HEK293 (cell line): ENCODE measurements at regions not wholly inside any gene's neighbourhood (a gene's known extent, or its start where the extent isn't known, plus 50 kb on each side); places are given as distances from the start of the nearest gene placed in this dataset.

ENCODE experiments used
- CTCF ChIA-PET: fragments of 350-600 bp; formaldehyde crosslinking; extraction: SDS; loops from one replicate; lab custom pipeline; 2021; ENCODE audit warnings: antibody characterized with exemption; lab: Yijun Ruan, JAX
- POLR2A ChIA-PET: fragments of 300-600 bp; formaldehyde crosslinking; extraction: SDS; loops from one replicate; lab custom pipeline; 2020; ENCODE audit warnings: antibody characterized with exemption, inconsistent platforms; lab: Yijun Ruan, JAX
- H3K27ac ChIP-seq: fragments of 200-500 bp; sonication (Bioruptor generic); 2 replicates; pipeline ENCODE4 v1.5.1; 2014; ENCODE audit warnings: low read depth, low read length, control low read depth, inconsistent platforms; ENCODE audit errors: extremely low read depth
- H3K36me3 ChIP-seq, 2 experiments: fragments of 200-500 bp in 1 of 2; sonication (Bioruptor generic) in 1 of 2; 1 replicate in 1 of 2; 2 replicates in 1 of 2; pipeline ENCODE4 v1.5.1; 2014 to 2017; ENCODE audit warnings: inconsistent platforms in 2 of 2, low read length in 2 of 2; ENCODE audit not compliant: control insufficient read depth in 2 of 2, insufficient read depth in 1 of 2
- H3K4me1 ChIP-seq: fragments of 200-500 bp; sonication (Bioruptor generic); 2 replicates; pipeline ENCODE4 v1.5.1; 2014; ENCODE audit warnings: mild to moderate bottlenecking, low read length, inconsistent platforms; ENCODE audit not compliant: control insufficient read depth, insufficient read depth
- H3K4me3 ChIP-seq: 2 replicates; pipeline ENCODE4 v1.5.1; 2011; ENCODE audit warnings: low read depth, mild to moderate bottlenecking, control low read depth, low read length, moderate library complexity
- H3K9me3 ChIP-seq: fragments of 200-500 bp; sonication (Bioruptor generic); 2 replicates; pipeline ENCODE4 v1.5.1; 2014; ENCODE audit warnings: low read depth, low read length, inconsistent platforms; ENCODE audit not compliant: control insufficient read depth, insufficient read depth
- GLI2 ChIP-seq: fragments of 450-650 bp; formaldehyde crosslinking; IDR thresholded peaks from 2 replicates; pipeline ENCODE4; 2017; ENCODE audit warnings: missing biosample characterization, missing genetic modification characterization, low read depth, borderline replicate concordance
- KLF7 ChIP-seq: fragments of 450-650 bp; formaldehyde crosslinking; IDR thresholded peaks from 2 replicates; pipeline ENCODE4 v1.5.1; 2016; ENCODE audit warnings: missing biosample characterization, missing genetic modification characterization, borderline replicate concordance
- MYNN ChIP-seq: fragments of 450-650 bp; formaldehyde crosslinking; IDR thresholded peaks from 2 replicates; pipeline ENCODE4 v1.5.1; 2016; ENCODE audit warnings: missing biosample characterization, missing genetic modification characterization, borderline replicate concordance
- PRDM1 ChIP-seq: fragments of 450-650 bp; formaldehyde crosslinking; IDR thresholded peaks from 2 replicates; pipeline ENCODE4; 2016; ENCODE audit warnings: missing biosample characterization, missing genetic modification characterization
- SETDB1 ChIP-seq: IDR thresholded peaks from one replicate; pipeline ENCODE4 v1.6.1; 2017; ENCODE audit warnings: mild to moderate bottlenecking, low read length, moderate library complexity, mixed read lengths; ENCODE audit not compliant: insufficient read length
- ZBTB7A ChIP-seq: fragments of 450-650 bp; formaldehyde crosslinking; IDR thresholded peaks from 2 replicates; pipeline ENCODE4 v1.5.1; 2016; ENCODE audit warnings: low read depth, missing biosample characterization, missing genetic modification characterization
- ZFP69B ChIP-seq: fragments of 450-650 bp; formaldehyde crosslinking; IDR thresholded peaks from 2 replicates; pipeline ENCODE4 v1.5.1; 2016; ENCODE audit warnings: missing biosample characterization, missing genetic modification characterization
- ZNF140 ChIP-seq: fragments of 450-650 bp; formaldehyde crosslinking; IDR thresholded peaks from 2 replicates; pipeline ENCODE4 v1.5.1; 2016; ENCODE audit warnings: missing biosample characterization, missing genetic modification characterization
- ZNF157 ChIP-seq: fragments of 450-650 bp; formaldehyde crosslinking; IDR thresholded peaks from 2 replicates; pipeline ENCODE4 v1.5.1; 2016; ENCODE audit warnings: missing biosample characterization, missing genetic modification characterization
- ZNF175 ChIP-seq: fragments of 450-650 bp; formaldehyde crosslinking; IDR thresholded peaks from 2 replicates; pipeline ENCODE4 v1.5.1; 2016; ENCODE audit warnings: missing biosample characterization, missing genetic modification characterization
- ZNF248 ChIP-seq: fragments of 450-650 bp; formaldehyde crosslinking; IDR thresholded peaks from 2 replicates; pipeline ENCODE4 v1.5.1; 2017; ENCODE audit warnings: missing biosample characterization, missing genetic modification characterization
- ZNF302 ChIP-seq: fragments of 450-650 bp; formaldehyde crosslinking; IDR thresholded peaks from 2 replicates; pipeline ENCODE4 v1.5.1; 2016; ENCODE audit warnings: missing biosample characterization, missing genetic modification characterization, low read depth
- ZNF335 ChIP-seq: fragments of 450-650 bp; formaldehyde crosslinking; conservative IDR thresholded peaks from 2 replicates; pipeline ENCODE4 v1.5.1; 2016; ENCODE audit warnings: missing biosample characterization, missing genetic modification characterization
- ZNF530 ChIP-seq: fragments of 450-650 bp; formaldehyde crosslinking; IDR thresholded peaks from 2 replicates; pipeline ENCODE4 v1.5.1; 2016; ENCODE audit warnings: low read depth, missing biosample characterization, missing genetic modification characterization
- ZNF785 ChIP-seq: fragments of 450-650 bp; formaldehyde crosslinking; IDR thresholded peaks from 2 replicates; pipeline ENCODE4 v1.5.1; 2016; ENCODE audit warnings: missing biosample characterization, missing genetic modification characterization
- ZNF830 ChIP-seq: fragments of 450-650 bp; IDR thresholded peaks from 2 replicates; pipeline ENCODE4 v1.5.0; 2018; ENCODE audit warnings: missing biosample characterization, missing genetic modification characterization, low read depth, mild to moderate bottlenecking, moderate library complexity
- ZSCAN16 ChIP-seq: fragments of 450-650 bp; formaldehyde crosslinking; IDR thresholded peaks from 2 replicates; pipeline ENCODE4 v1.5.1; 2016; ENCODE audit warnings: missing biosample characterization, missing genetic modification characterization
- ZSCAN23 ChIP-seq: fragments of 450-650 bp; formaldehyde crosslinking; IDR thresholded peaks from 2 replicates; pipeline ENCODE4 v1.5.1; 2016; ENCODE audit warnings: missing biosample characterization, missing genetic modification characterization
- ZSCAN30 ChIP-seq: fragments of 450-650 bp; IDR thresholded peaks from 2 replicates; pipeline ENCODE4 v1.5.1; 2018; ENCODE audit warnings: missing biosample characterization, mild to moderate bottlenecking, missing genetic modification characterization, moderate library complexity
- TF ChIP-seq, protein P1 (sequence below): fragments of 450-650 bp; formaldehyde crosslinking; IDR thresholded peaks from 2 replicates; pipeline ENCODE4 v1.5.1; 2016; ENCODE audit warnings: missing biosample characterization, missing genetic modification characterization
- TF ChIP-seq, protein P2 (sequence below): fragments of 450-650 bp; formaldehyde crosslinking; IDR thresholded peaks from 2 replicates; pipeline ENCODE4 v1.5.1; 2016; ENCODE audit warnings: missing biosample characterization, missing genetic modification characterization
- TF ChIP-seq, protein P3 (sequence below): fragments of 450-650 bp; formaldehyde crosslinking; IDR thresholded peaks from 2 replicates; pipeline ENCODE4 v1.5.1; 2016; ENCODE audit warnings: missing biosample characterization, missing genetic modification characterization, low read depth
- TF ChIP-seq, protein P4 (sequence below): fragments of 450-650 bp; formaldehyde crosslinking; IDR thresholded peaks from 2 replicates; pipeline ENCODE4 v1.5.1; 2016; ENCODE audit warnings: missing biosample characterization, missing genetic modification characterization
- TF ChIP-seq, protein P5 (sequence below): fragments of 450-650 bp; formaldehyde crosslinking; IDR thresholded peaks from 2 replicates; pipeline ENCODE4 v1.5.1; 2016; ENCODE audit warnings: missing biosample characterization, missing genetic modification characterization
- TF ChIP-seq, protein P6 (sequence below): fragments of 450-650 bp; formaldehyde crosslinking; IDR thresholded peaks from 2 replicates; pipeline ENCODE4 v1.5.1; 2016; ENCODE audit warnings: missing biosample characterization, missing genetic modification characterization

DNA sequence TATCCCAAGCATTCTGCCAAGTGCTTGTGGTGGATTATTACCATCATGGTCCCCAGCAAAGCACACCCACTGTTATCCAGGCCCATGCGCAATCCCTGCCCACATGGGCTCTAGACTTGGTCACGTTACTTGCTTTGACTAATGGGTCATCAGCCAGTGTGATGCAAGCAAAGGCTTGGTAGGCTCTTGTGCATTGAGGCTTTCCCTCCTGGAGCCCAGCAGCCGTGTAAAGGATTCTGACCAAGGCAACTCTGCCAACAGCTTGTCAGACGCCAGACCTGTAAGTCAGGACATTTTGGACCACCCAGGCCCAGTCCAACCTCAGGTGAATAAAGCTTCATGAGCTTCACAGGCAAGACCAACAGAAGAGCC lies 93.9 kb downstream of the ABHD5 start (continued):
- TF ChIP-seq ZNF175 (no peak), ZNF248 (tag by site-specific recombination) (no peak), PRDM1 (tag by site-specific recombination) (no peak), GLI2 (tag by site-specific recombination) (no peak)
- TF ChIP-seq, all 188 proteins: peak for 0

DNA sequence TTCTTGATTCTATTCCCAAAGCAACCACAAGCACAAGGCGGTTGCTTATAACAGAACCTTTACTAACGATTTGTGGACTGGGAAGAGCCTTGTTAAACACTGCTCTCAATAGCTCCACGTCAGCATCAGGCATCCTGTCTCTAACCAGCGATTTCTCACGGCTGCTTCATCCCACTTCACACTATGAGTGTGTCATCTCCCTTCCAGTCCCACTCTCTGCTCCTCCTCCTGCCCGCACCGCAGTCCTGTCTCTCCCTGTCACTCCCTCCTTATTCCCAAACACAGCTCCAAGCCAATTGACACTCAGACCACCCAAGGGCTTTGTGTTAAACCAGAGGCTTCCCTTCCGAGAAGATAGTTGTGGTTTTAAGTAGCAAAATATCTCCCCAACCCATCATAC lies 94.8 kb downstream of the ABHD5 start:
- H3K27ac ChIP-seq = no peak overlapping the region
- no peak overlapping the region for H3K4me3 ChIP-seq
- ChIA-PET POLR2A (no interaction called here), CTCF (no interaction called here)
- TF ChIP-seq ZFP69B (no peak), MYNN (tag by site-specific recombination) (no peak), PRDM1 (tag by site-specific recombination) (no peak), ZNF140 (tag by site-specific recombination) (no peak), ZNF530 (tag by site-specific recombination) (no peak), ZNF302 (tag by site-specific recombination) (no peak), KLF7 (tag by site-specific recombination) (no peak)
- TF ChIP-seq, protein P1, sequence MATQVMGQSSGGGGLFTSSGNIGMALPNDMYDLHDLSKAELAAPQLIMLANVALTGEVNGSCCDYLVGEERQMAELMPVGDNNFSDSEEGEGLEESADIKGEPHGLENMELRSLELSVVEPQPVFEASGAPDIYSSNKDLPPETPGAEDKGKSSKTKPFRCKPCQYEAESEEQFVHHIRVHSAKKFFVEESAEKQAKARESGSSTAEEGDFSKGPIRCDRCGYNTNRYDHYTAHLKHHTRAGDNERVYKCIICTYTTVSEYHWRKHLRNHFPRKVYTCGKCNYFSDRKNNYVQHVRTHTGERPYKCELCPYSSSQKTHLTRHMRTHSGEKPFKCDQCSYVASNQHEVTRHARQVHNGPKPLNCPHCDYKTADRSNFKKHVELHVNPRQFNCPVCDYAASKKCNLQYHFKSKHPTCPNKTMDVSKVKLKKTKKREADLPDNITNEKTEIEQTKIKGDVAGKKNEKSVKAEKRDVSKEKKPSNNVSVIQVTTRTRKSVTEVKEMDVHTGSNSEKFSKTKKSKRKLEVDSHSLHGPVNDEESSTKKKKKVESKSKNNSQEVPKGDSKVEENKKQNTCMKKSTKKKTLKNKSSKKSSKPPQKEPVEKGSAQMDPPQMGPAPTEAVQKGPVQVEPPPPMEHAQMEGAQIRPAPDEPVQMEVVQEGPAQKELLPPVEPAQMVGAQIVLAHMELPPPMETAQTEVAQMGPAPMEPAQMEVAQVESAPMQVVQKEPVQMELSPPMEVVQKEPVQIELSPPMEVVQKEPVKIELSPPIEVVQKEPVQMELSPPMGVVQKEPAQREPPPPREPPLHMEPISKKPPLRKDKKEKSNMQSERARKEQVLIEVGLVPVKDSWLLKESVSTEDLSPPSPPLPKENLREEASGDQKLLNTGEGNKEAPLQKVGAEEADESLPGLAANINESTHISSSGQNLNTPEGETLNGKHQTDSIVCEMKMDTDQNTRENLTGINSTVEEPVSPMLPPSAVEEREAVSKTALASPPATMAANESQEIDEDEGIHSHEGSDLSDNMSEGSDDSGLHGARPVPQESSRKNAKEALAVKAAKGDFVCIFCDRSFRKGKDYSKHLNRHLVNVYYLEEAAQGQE (tag by site-specific recombination) = no peak
- TF ChIP-seq, protein P2, sequence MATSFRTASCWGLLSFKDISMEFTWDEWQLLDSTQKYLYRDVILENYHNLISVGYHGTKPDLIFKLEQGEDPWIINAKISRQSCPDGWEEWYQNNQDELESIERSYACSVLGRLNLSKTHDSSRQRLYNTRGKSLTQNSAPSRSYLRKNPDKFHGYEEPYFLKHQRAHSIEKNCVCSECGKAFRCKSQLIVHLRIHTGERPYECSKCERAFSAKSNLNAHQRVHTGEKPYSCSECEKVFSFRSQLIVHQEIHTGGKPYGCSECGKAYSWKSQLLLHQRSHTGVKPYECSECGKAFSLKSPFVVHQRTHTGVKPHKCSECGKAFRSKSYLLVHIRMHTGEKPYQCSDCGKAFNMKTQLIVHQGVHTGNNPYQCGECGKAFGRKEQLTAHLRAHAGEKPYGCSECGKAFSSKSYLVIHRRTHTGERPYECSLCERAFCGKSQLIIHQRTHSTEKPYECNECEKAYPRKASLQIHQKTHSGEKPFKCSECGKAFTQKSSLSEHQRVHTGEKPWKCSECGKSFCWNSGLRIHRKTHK (tag by site-specific recombination) = no peak
- TF ChIP-seq, protein P3, sequence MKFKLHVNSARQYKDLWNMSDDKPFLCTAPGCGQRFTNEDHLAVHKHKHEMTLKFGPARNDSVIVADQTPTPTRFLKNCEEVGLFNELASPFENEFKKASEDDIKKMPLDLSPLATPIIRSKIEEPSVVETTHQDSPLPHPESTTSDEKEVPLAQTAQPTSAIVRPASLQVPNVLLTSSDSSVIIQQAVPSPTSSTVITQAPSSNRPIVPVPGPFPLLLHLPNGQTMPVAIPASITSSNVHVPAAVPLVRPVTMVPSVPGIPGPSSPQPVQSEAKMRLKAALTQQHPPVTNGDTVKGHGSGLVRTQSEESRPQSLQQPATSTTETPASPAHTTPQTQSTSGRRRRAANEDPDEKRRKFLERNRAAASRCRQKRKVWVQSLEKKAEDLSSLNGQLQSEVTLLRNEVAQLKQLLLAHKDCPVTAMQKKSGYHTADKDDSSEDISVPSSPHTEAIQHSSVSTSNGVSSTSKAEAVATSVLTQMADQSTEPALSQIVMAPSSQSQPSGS (tag by site-specific recombination) = no peak
- TF ChIP-seq, protein P4, sequence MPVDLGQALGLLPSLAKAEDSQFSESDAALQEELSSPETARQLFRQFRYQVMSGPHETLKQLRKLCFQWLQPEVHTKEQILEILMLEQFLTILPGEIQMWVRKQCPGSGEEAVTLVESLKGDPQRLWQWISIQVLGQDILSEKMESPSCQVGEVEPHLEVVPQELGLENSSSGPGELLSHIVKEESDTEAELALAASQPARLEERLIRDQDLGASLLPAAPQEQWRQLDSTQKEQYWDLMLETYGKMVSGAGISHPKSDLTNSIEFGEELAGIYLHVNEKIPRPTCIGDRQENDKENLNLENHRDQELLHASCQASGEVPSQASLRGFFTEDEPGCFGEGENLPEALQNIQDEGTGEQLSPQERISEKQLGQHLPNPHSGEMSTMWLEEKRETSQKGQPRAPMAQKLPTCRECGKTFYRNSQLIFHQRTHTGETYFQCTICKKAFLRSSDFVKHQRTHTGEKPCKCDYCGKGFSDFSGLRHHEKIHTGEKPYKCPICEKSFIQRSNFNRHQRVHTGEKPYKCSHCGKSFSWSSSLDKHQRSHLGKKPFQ (tag by site-specific recombination) = no peak
- TF ChIP-seq, all 188 proteins: peak for 0
- H3K9me3 ChIP-seq = no peaks in the 10 kb centered on the region
- H3K4me1 ChIP-seq = no peaks in the 10 kb centered on the region
- H3K36me3 ChIP-seq = no peaks in the 10 kb centered on the region

DNA sequence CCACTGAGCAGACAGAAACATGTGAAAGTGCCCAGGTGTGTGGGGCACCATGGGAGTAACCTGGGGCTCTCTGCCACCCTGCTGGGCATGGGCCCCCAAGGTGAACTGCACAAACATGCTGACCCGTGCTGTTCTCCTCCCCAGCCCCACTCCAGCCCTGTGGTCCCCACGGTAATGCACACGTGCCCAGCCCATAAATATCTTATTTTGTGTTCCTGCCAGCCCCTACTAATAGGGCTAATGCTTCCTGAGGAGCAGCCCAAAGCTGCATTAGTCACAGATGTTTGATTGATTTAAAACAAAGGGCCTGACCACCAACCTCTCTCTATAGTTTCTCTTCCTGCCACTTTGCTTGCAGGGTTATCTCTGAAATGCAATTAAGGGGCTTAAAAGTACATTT lies 95.4 kb downstream of the ABHD5 start:
- POLR2A ChIA-PET = no interaction called here
- Histone ChIP-seq H3K4me1 (no peaks in the 10 kb centered on the region), H3K4me3 (no peak overlapping the region), H3K36me3 (no peaks in the 10 kb centered on the region), H3K9me3 (no peaks in the 10 kb centered on the region), H3K27ac (no peak overlapping the region)
- CTCF ChIA-PET = no interaction called here
- TF ChIP-seq, protein P5, sequence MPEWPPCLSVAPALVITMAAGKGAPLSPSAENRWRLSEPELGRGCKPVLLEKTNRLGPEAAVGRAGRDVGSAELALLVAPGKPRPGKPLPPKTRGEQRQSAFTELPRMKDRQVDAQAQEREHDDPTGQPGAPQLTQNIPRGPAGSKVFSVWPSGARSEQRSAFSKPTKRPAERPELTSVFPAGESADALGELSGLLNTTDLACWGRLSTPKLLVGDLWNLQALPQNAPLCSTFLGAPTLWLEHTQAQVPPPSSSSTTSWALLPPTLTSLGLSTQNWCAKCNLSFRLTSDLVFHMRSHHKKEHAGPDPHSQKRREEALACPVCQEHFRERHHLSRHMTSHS (tag by site-specific recombination) = no peak
- TF ChIP-seq SETDB1 (no peak), ZSCAN16 (tag by site-specific recombination) (no peak), ZSCAN30 (tag by site-specific recombination) (no peak), ZNF830 (tag by site-specific recombination) (no peak), ZNF157 (no peak), ZNF335 (tag by site-specific recombination) (no peak), ZNF785 (no peak), ZSCAN23 (tag by site-specific recombination) (no peak), ZBTB7A (tag by site-specific recombination) (no peak)
- TF ChIP-seq, protein P6, sequence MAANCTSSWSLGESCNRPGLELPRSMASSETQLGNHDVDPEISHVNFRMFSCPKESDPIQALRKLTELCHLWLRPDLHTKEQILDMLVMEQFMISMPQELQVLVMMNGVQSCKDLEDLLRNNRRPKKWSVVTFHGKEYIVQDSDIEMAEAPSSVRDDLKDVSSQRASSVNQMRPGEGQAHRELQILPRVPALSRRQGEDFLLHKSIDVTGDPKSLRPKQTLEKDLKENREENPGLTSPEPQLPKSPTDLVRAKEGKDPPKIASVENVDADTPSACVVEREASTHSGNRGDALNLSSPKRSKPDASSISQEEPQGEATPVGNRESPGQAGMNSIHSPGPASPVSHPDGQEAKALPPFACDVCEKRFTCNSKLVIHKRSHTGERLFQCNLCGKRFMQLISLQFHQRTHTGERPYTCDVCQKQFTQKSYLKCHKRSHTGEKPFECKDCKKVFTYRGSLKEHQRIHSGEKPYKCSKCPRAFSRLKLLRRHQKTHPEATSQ (tag by site-specific recombination) = no peak
